ENCODE measurements at regions not wholly inside any gene's neighbourhood (a gene's known extent, or its start where the extent isn't known, plus 50 kb on each side); places are given as distances from the start of the nearest gene placed in this dataset.
"Not testable (repeated sequence)": the region's sequence is repeated elsewhere in the genome, so short reads cannot be mapped to it uniquely, and the experiment has no call there.

- DNase-seq, result no peak
Measured at GRCh38 chr1:166490437-166490991, 323.7 kb upstream of the FAM78B start.

- not testable (repeated sequence) for DNase-seq
Measured at GRCh38 chr1:166493765-166494164, 327.0 kb upstream of the FAM78B start.

- no peak for DNase-seq
Measured at GRCh38 chr1:166507347-166507746, 331.9 kb upstream of the POGK start.

GRCh38 chr1:166511761-166512160 lies 327.5 kb upstream of the POGK start:
- DNase-seq, result no peak

GRCh38 chr1:166514067-166514466 lies 325.2 kb upstream of the POGK start:
- no peak for DNase-seq

GRCh38 chr1:166527752-166528151 lies 311.5 kb upstream of the POGK start:
- no peak for DNase-seq

GRCh38 chr1:166538646-166539045 lies 300.6 kb upstream of the POGK start:
- DNase-seq, result no peak

- DNase-seq, result no peak
Measured at GRCh38 chr1:166544036-166544435, 295.2 kb upstream of the POGK start.

GRCh38 chr1:166544561-166544960 lies 294.7 kb upstream of the POGK start:
- no peak for DNase-seq

- DNase-seq, result no peak
Measured at GRCh38 chr1:166552706-166553105, 286.6 kb upstream of the POGK start.

- DNase-seq, result no peak
Measured at GRCh38 chr1:166570954-166571353, 268.3 kb upstream of the POGK start.

- no peak for DNase-seq
Measured at GRCh38 chr1:166573199-166573598, 266.1 kb upstream of the POGK start.

GRCh38 chr1:166579557-166580501 lies 259.4 kb upstream of the POGK start:
- no peak for DNase-seq

- DNase-seq, result no peak
Measured at GRCh38 chr1:166588741-166589140, 250.5 kb upstream of the POGK start.

GRCh38 chr1:166590161-166590560 lies 249.1 kb upstream of the POGK start:
- DNase-seq, result no peak

- no peak for DNase-seq
Measured at GRCh38 chr1:166594646-166595045, 244.6 kb upstream of the POGK start.

- no peak for DNase-seq
Measured at GRCh38 chr1:166597516-166597915, 241.8 kb upstream of the POGK start.

- no peak for DNase-seq
Measured at GRCh38 chr1:166600574-166600973, 238.7 kb upstream of the POGK start.

GRCh38 chr1:166601650-166602278 lies 237.5 kb upstream of the POGK start:
- DNase-seq, result no peak

- not testable (repeated sequence) for DNase-seq
Measured at GRCh38 chr1:166602801-166603200, 236.5 kb upstream of the POGK start.

GRCh38 chr1:166603296-166603695 lies 236.0 kb upstream of the POGK start:
- no peak for DNase-seq

GRCh38 chr1:166605137-166605536 lies 234.1 kb upstream of the POGK start:
- no peak for DNase-seq

GRCh38 chr1:166612886-166613285 lies 226.4 kb upstream of the POGK start:
- DNase-seq, result no peak

All from skin of body (tissue), 1 donor.